ENCODE measurements at regions not wholly inside any gene's neighbourhood (a gene's known extent, or its start where the extent isn't known, plus 50 kb on each side); places are given as distances from the start of the nearest gene placed in this dataset.
"Not testable (repeated sequence)": the region's sequence is repeated elsewhere in the genome, so short reads cannot be mapped to it uniquely, and the experiment has no call there.

DNA sequence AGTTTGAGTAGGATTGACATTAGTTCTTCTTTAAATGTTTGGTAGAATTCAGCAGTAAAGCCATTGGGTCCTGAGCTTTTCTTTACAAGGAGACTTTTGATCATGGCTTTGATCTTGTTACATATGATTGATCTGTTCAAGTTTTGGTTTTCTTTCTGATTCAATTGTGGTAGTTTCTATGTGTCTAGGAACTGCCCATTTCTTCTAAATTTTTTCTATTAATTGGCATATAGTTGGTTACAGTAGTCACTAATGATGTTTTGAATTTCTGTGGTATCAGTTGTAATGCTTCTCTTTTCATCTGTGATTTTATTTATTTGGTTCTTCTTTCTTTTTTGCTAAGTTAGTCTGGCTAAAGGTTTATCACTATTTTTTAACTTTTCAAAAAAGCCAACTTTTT lies 73.3 kb upstream of the DLGAP1 start:
- no peak for DNase-seq (ENCODE audit: low read depth)
- H3K4me3 ChIP-seq (ENCODE audit: control insufficient read depth, low read depth, low read length), result no peak overlapping the region
- TF ChIP-seq, protein P1, sequence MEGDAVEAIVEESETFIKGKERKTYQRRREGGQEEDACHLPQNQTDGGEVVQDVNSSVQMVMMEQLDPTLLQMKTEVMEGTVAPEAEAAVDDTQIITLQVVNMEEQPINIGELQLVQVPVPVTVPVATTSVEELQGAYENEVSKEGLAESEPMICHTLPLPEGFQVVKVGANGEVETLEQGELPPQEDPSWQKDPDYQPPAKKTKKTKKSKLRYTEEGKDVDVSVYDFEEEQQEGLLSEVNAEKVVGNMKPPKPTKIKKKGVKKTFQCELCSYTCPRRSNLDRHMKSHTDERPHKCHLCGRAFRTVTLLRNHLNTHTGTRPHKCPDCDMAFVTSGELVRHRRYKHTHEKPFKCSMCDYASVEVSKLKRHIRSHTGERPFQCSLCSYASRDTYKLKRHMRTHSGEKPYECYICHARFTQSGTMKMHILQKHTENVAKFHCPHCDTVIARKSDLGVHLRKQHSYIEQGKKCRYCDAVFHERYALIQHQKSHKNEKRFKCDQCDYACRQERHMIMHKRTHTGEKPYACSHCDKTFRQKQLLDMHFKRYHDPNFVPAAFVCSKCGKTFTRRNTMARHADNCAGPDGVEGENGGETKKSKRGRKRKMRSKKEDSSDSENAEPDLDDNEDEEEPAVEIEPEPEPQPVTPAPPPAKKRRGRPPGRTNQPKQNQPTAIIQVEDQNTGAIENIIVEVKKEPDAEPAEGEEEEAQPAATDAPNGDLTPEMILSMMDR (conservative IDR thresholded peaks at IDR 0.05; ENCODE audit: control insufficient read depth, insufficient read depth, low read depth, low read length), result no peak

GRCh38 chr18:4527826-4528225 lies 72.7 kb upstream of the DLGAP1 start:
- H3K4me3 ChIP-seq (ENCODE audit: control insufficient read depth, low read depth, low read length); DNase-seq (ENCODE audit: low read depth): not testable (repeated sequence)

DNA sequence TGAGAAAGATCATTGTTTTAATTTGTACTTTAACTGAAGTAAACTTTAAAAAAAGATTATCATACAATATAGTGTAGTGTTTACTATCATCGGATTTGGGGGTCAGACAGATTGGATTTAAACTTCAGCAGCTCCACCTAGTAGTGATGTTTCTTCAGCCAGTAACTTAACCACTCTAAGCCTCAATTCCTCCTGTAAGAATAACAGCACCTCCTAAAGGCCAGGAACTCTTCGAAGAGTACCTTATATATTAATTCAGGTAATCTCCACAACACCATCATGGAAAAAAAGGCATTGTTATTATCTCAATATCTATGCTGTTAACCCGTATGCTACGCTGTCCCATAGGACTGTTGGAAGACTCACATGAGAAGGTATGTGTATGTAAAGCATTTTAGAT lies 69.0 kb upstream of the DLGAP1 start:
- TF ChIP-seq, protein P1 (conservative IDR thresholded peaks at IDR 0.05; ENCODE audit: control insufficient read depth, insufficient read depth, low read depth, low read length), result no peak
- H3K4me3 ChIP-seq (ENCODE audit: control insufficient read depth, low read depth, low read length), result no peak overlapping the region
- DNase-seq (ENCODE audit: low read depth), result no peak

- H3K4me3 ChIP-seq (ENCODE audit: control insufficient read depth, low read depth, low read length), result no peak overlapping the region
- no peak for DNase-seq (ENCODE audit: low read depth)
- TF ChIP-seq, protein P1 (conservative IDR thresholded peaks at IDR 0.05; ENCODE audit: control insufficient read depth, insufficient read depth, low read depth, low read length), result no peak
Observed at GRCh38 chr18:4511166-4511565, 56.1 kb upstream of the DLGAP1 start.

GRCh38 chr18:4510711-4511110 lies 55.6 kb upstream of the DLGAP1 start:
- DNase-seq (ENCODE audit: low read depth), result peak; percentile 0
- TF ChIP-seq, protein P1 (conservative IDR thresholded peaks at IDR 0.05; ENCODE audit: control insufficient read depth, insufficient read depth, low read depth, low read length), result no peak

GRCh38 chr18:4510160-4510559 lies 55.1 kb upstream of the DLGAP1 start:
- TF ChIP-seq, protein P1 (conservative IDR thresholded peaks at IDR 0.05; ENCODE audit: control insufficient read depth, insufficient read depth, low read depth, low read length), result no peak
- H3K4me3 ChIP-seq (ENCODE audit: control insufficient read depth, low read depth, low read length), result no peak overlapping the region
- no peak for DNase-seq (ENCODE audit: low read depth)

More at GRCh38 chr18:4510711-4511110, 55.6 kb upstream of the DLGAP1 start:
- no peak overlapping the region for H3K4me3 ChIP-seq (ENCODE audit: control insufficient read depth, low read depth, low read length)
